ENCODE measurements at regions not wholly inside any gene's neighbourhood (a gene's known extent, or its start where the extent isn't known, plus 50 kb on each side); places are given as distances from the start of the nearest gene placed in this dataset.

GRCh38 chr1:73947009-73947408 lies 251.0 kb downstream of the LRRIQ3 start:
- Histone ChIP-seq H3K9me3 (ENCODE audit: insufficient read depth, low read depth) (no peaks in the 10 kb centered on the region), H3F3A (ENCODE audit: insufficient read depth, low read depth) (no peaks in the 10 kb centered on the region), H4K20me1 (ENCODE audit: insufficient read depth) (no peaks in the 10 kb centered on the region), H3K4me2 (no peak overlapping the region), H3K79me2 (ENCODE audit: low read depth) (no peaks in the 10 kb centered on the region), H3K4me1 (replicated peaks; ENCODE audit: insufficient read depth) (no peaks in the 10 kb centered on the region), H3K9me2 (ENCODE audit: insufficient read depth) (no peaks in the 10 kb centered on the region), H3K4me3 (no peak overlapping the region), H3K27ac (no peak overlapping the region), H2AFZ (no peak overlapping the region), H3K36me3 (ENCODE audit: low read depth) (no peaks in the 10 kb centered on the region), H3K27me3 (ENCODE audit: insufficient read depth, low read depth) (no peaks in the 10 kb centered on the region)
- ChIA-PET POLR2A (ENCODE audit: unreplicated experiment) (no interaction called here), CTCF (no interaction called here)
- intact Hi-C loops (cut with micrococcal nuclease; ENCODE audit: unreplicated experiment) = no loop called here
- no TSS peak for BruUV-seq (replicated peaks)
- DNase-seq = no peak
- no peak for TF ChIP-seq CTCF (conservative IDR thresholded peaks at IDR 0.05)
- TF ChIP-seq EZH2 (IDR thresholded peaks at IDR 0.05; ENCODE audit: low read depth) = no peak

GRCh38 chr1:73943270-73943669 lies 254.7 kb downstream of the LRRIQ3 start:
- TF ChIP-seq EZH2 (IDR thresholded peaks at IDR 0.05; ENCODE audit: low read depth) (no peak), CTCF (conservative IDR thresholded peaks at IDR 0.05) (no peak)
- DNase-seq = no peak
- Histone ChIP-seq H3K4me1 (replicated peaks; ENCODE audit: insufficient read depth) (no peaks in the 10 kb centered on the region), H3K79me2 (ENCODE audit: low read depth) (no peaks in the 10 kb centered on the region), H3F3A (ENCODE audit: insufficient read depth, low read depth) (no peaks in the 10 kb centered on the region), H3K27ac (no peak overlapping the region), H3K4me2 (no peak overlapping the region), H3K9me3 (ENCODE audit: insufficient read depth, low read depth) (no peaks in the 10 kb centered on the region), H3K9me2 (ENCODE audit: insufficient read depth) (no peaks in the 10 kb centered on the region), H3K4me3 (no peak overlapping the region), H3K36me3 (ENCODE audit: low read depth) (no peaks in the 10 kb centered on the region), H4K20me1 (ENCODE audit: insufficient read depth) (no peaks in the 10 kb centered on the region; the same call in 1 of the 2 replicates), H3K27me3 (ENCODE audit: insufficient read depth, low read depth) (no peaks in the 10 kb centered on the region), H2AFZ (no peak overlapping the region)
- BruUV-seq (replicated peaks) = no TSS peak
- CTCF ChIA-PET = no interaction called here
- intact Hi-C loops (cut with micrococcal nuclease; ENCODE audit: unreplicated experiment) = no loop called here
- POLR2A ChIA-PET (ENCODE audit: unreplicated experiment) = no interaction called here

- no peak for TF ChIP-seq EZH2 (IDR thresholded peaks at IDR 0.05; ENCODE audit: low read depth)
- TF ChIP-seq CTCF (conservative IDR thresholded peaks at IDR 0.05) = no peak
- no peaks in the 10 kb centered on the region for H3K9me3 ChIP-seq (ENCODE audit: insufficient read depth, low read depth)
- H3K36me3 ChIP-seq (ENCODE audit: low read depth) = no peaks in the 10 kb centered on the region
- no peak overlapping the region for H3K4me2 ChIP-seq
- POLR2A ChIA-PET (ENCODE audit: unreplicated experiment) = no interaction called here
- H3K27ac ChIP-seq = no peak overlapping the region
- H3K9me2 ChIP-seq (ENCODE audit: insufficient read depth) = peaks cover 5% of the 10 kb centered on the region; the same call in 1 of the 2 replicates
- no peak overlapping the region for H2AFZ ChIP-seq
- DNase-seq = no peak
- H3K27me3 ChIP-seq (ENCODE audit: insufficient read depth, low read depth) = no peaks in the 10 kb centered on the region
- H3K79me2 ChIP-seq (ENCODE audit: low read depth) = no peaks in the 10 kb centered on the region
- no peaks in the 10 kb centered on the region for H3F3A ChIP-seq (ENCODE audit: insufficient read depth, low read depth)
- no peak overlapping the region for H3K4me3 ChIP-seq
- no peaks in the 10 kb centered on the region for H4K20me1 ChIP-seq (ENCODE audit: insufficient read depth)
- CTCF ChIA-PET = no interaction called here
- BruUV-seq (replicated peaks) = no TSS peak
- H3K4me1 ChIP-seq (replicated peaks; ENCODE audit: insufficient read depth) = no peaks in the 10 kb centered on the region
- intact Hi-C loops (cut with micrococcal nuclease; ENCODE audit: unreplicated experiment) = no loop called here
Measured at GRCh38 chr1:73930293-73930692, 267.7 kb downstream of the LRRIQ3 start.

Measured in PC-9 (cell line).